ENCODE measurements at regions not wholly inside any gene's neighbourhood (a gene's known extent, or its start where the extent isn't known, plus 50 kb on each side); places are given as distances from the start of the nearest gene placed in this dataset.

GRCh38 chr12:53856132-53856531, 82.5 kb upstream of the HOXC13 start:
- no peaks in the 10 kb centered on the region for H3K79me1 ChIP-seq (ENCODE audit: low read depth, low read length)
- H2AFZ ChIP-seq (ENCODE audit: low read length): no peak overlapping the region
- H3K36me3 ChIP-seq (replicated peaks in 1 of 2; ENCODE audit: control insufficient read depth in 2 of 2, insufficient read depth in 2 of 2, low read length in 2 of 2): no peaks in the 10 kb centered on the region
- no peak overlapping the region for H3K4ac ChIP-seq (ENCODE audit: low read length)
- no peak overlapping the region for H4K8ac ChIP-seq (ENCODE audit: low read depth, low read length)
- peaks cover 0 to 8% (median 0%) of the 10 kb centered on the region in 3 experiments for H3K27me3 ChIP-seq (ENCODE audit: control insufficient read depth in 3 of 3, insufficient read depth in 3 of 3, low read depth in 1 of 3, low read length in 3 of 3)
- no peak overlapping the region for H2BK12ac ChIP-seq (ENCODE audit: low read length)
- no peak overlapping the region for H3K14ac ChIP-seq (ENCODE audit: low read length)
- peaks cover 0 to 1% of the 10 kb centered on the region in 2 donors for H3K4me1 ChIP-seq (ENCODE audit: control insufficient read depth in 2 of 2, insufficient read depth in 1 of 2, low read depth in 1 of 2, low read length in 2 of 2)
- H3K18ac ChIP-seq (ENCODE audit: low read length): peak overlapping the region; percentile 2
- no peak overlapping the region for H3K4me3 ChIP-seq (ENCODE audit: low read length in 2 of 2)
- H4K91ac ChIP-seq (ENCODE audit: low read depth, low read length, poor library complexity): no peak overlapping the region
- H3K23ac ChIP-seq (ENCODE audit: low read depth, low read length, poor library complexity): no peak overlapping the region
- no peak overlapping the region for H3K4me2 ChIP-seq (ENCODE audit: insufficient read depth, low read length, poor library complexity, severe bottlenecking)
- H3K27ac ChIP-seq (replicated peaks; ENCODE audit: low read length): no peak overlapping the region
- no peak overlapping the region for H3K9ac ChIP-seq (ENCODE audit: low read depth, low read length, poor library complexity)
- WGBS, 2 donors (ENCODE audit: extremely low coverage in 2 of 2, insufficient read length in 2 of 2, insufficient replicate concordance in 1 of 2): no CpG with 5 or more reads among the region's 5 CpGs
- H2BK5ac ChIP-seq (ENCODE audit: low read length): no peak overlapping the region
- H3K9me3 ChIP-seq (replicated peaks in 1 of 2; ENCODE audit: control insufficient read depth in 2 of 2, insufficient read depth in 1 of 2, low read depth in 1 of 2, low read length in 2 of 2): no peaks in the 10 kb centered on the region
- H2AK5ac ChIP-seq (ENCODE audit: low read depth, low read length): no peak overlapping the region
- no peak overlapping the region for H2BK120ac ChIP-seq (ENCODE audit: low read depth, low read length)
- H2BK15ac ChIP-seq (ENCODE audit: low read length): no peak overlapping the region
- no peak for DNase-seq (ENCODE audit: low spot score)

DNA sequence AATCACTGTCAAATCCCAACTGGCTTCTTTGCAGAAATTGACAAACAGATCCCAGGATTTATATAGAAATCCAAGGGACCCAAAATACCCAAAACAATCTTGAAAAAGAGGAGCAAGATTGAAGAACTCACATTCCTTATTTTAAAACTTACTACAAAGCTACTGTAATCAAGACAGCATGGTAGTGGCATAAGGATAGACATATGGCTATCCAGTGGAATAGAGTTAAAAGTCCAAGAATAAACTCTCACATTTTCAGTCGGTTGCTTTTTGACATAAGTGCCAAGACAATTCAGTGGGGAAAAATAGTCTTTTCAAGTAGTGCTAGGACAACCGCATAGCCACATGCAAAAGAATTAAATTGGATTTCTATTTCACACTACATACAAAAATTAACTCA, 81.0 kb upstream of the HOXC13 start:
- Histone ChIP-seq H2BK12ac (ENCODE audit: low read length) (no peak overlapping the region), H3K9ac (ENCODE audit: low read depth, low read length, poor library complexity) (no peak overlapping the region), H3K4me2 (ENCODE audit: insufficient read depth, low read length, poor library complexity, severe bottlenecking) (no peak overlapping the region), H3K14ac (ENCODE audit: low read length) (no peak overlapping the region), H2BK5ac (ENCODE audit: low read length) (no peak overlapping the region), H3K79me1 (ENCODE audit: low read depth, low read length) (no peaks in the 10 kb centered on the region), H3K9me3 (replicated peaks in 1 of 2; ENCODE audit: control insufficient read depth in 2 of 2, insufficient read depth in 1 of 2, low read depth in 1 of 2, low read length in 2 of 2) (no peaks in the 10 kb centered on the region), H3K4me3 (ENCODE audit: low read length in 2 of 2) (no peak overlapping the region), H3K4ac (ENCODE audit: low read length) (no peak overlapping the region), H4K91ac (ENCODE audit: low read depth, low read length, poor library complexity) (no peak overlapping the region), H2BK120ac (ENCODE audit: low read depth, low read length) (no peak overlapping the region), H2BK15ac (ENCODE audit: low read length) (no peak overlapping the region), H2AK5ac (ENCODE audit: low read depth, low read length) (no peak overlapping the region), H3K36me3 (replicated peaks in 1 of 2; ENCODE audit: control insufficient read depth in 2 of 2, insufficient read depth in 2 of 2, low read length in 2 of 2) (no peaks in the 10 kb centered on the region), H3K27me3 (ENCODE audit: control insufficient read depth in 3 of 3, insufficient read depth in 3 of 3, low read depth in 1 of 3, low read length in 3 of 3) (peaks cover 0 to 8% (median 0%) of the 10 kb centered on the region in 3 experiments), H4K8ac (ENCODE audit: low read depth, low read length) (no peak overlapping the region), H2AFZ (ENCODE audit: low read length) (no peak overlapping the region), H3K23ac (ENCODE audit: low read depth, low read length, poor library complexity) (no peak overlapping the region), H3K18ac (ENCODE audit: low read length) (no peak overlapping the region), H3K27ac (replicated peaks; ENCODE audit: low read length) (no peak overlapping the region), H3K4me1 (ENCODE audit: control insufficient read depth in 2 of 2, insufficient read depth in 1 of 2, low read depth in 1 of 2, low read length in 2 of 2) (peaks cover 0 to 1% of the 10 kb centered on the region in 2 donors)
- no peak for DNase-seq (ENCODE audit: low spot score)
- no CpG with 5 or more reads among the region's 2 CpGs for WGBS, 2 donors (ENCODE audit: extremely low coverage in 2 of 2, insufficient read length in 2 of 2, insufficient replicate concordance in 1 of 2)

DNA sequence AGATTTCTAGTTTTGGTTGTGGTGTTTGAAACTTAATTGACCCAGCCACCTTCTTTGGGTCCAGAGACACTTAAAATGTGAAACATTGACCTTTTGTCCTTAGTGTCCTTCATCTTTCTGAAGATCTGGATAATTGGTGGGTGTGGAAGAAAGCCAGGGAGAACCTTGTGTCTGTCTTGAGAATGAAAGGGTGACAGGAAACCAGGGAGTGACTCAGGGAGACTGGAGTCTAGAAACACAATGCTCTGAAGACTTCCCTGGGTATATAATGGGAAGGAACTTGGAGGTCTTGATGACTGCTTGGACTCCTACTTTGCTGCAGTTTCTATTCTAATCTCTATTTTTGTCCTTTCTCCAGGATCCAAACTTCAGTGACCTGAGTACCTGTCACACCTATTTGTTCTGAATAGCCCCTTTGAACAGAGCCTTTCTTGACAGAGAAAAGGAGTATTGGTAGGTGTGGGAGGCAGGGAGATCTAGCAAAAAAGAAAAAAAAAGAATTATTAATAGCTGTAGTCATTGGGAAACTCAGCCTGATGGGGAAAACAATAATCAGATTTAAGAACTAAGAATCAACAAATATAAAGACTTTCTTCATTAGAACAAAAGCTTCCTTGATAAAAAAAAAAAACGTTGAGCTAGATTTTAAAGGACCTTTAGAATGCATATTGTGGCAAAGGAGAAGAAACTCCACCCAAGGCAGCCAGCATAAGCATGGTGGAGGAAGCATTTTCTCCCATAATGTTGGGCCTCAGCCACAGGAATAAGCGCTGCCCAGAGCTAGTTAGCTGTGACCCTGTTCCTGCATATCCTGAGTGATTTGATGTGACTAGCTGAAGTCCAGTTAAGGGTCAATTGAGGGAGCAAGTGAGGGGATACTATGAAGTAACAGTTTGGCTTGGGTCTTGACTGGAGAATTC, 77.9 kb upstream of the HOXC13 start:
- Histone ChIP-seq H3K27ac (replicated peaks; ENCODE audit: low read length) (no peak overlapping the region), H2BK120ac (ENCODE audit: low read depth, low read length) (no peak overlapping the region), H3K79me1 (ENCODE audit: low read depth, low read length) (no peaks in the 10 kb centered on the region), H3K9me3 (replicated peaks in 1 of 2; ENCODE audit: control insufficient read depth in 2 of 2, insufficient read depth in 1 of 2, low read depth in 1 of 2, low read length in 2 of 2) (no peaks in the 10 kb centered on the region), H3K9ac (ENCODE audit: low read depth, low read length, poor library complexity) (no peak overlapping the region), H3K23ac (ENCODE audit: low read depth, low read length, poor library complexity) (no peak overlapping the region), H2BK12ac (ENCODE audit: low read length) (no peak overlapping the region), H2AK5ac (ENCODE audit: low read depth, low read length) (no peak overlapping the region), H3K18ac (ENCODE audit: low read length) (no peak overlapping the region), H2BK15ac (ENCODE audit: low read length) (no peak overlapping the region), H3K4me3 (ENCODE audit: low read length in 2 of 2) (no peak overlapping the region), H2BK5ac (ENCODE audit: low read length) (no peak overlapping the region), H3K4me1 (ENCODE audit: control insufficient read depth in 2 of 2, insufficient read depth in 1 of 2, low read depth in 1 of 2, low read length in 2 of 2) (peaks cover 0 to 1% of the 10 kb centered on the region in 2 donors), H2AFZ (ENCODE audit: low read length) (no peak overlapping the region), H3K14ac (ENCODE audit: low read length) (no peak overlapping the region), H4K8ac (ENCODE audit: low read depth, low read length) (no peak overlapping the region), H3K27me3 (ENCODE audit: control insufficient read depth in 3 of 3, insufficient read depth in 3 of 3, low read depth in 1 of 3, low read length in 3 of 3) (peaks cover 0 to 5% (median 0%) of the 10 kb centered on the region in 3 experiments), H3K36me3 (replicated peaks in 1 of 2; ENCODE audit: control insufficient read depth in 2 of 2, insufficient read depth in 2 of 2, low read length in 2 of 2) (no peaks in the 10 kb centered on the region), H3K4me2 (ENCODE audit: insufficient read depth, low read length, poor library complexity, severe bottlenecking) (no peak overlapping the region), H3K4ac (ENCODE audit: low read length) (no peak overlapping the region), H4K91ac (ENCODE audit: low read depth, low read length, poor library complexity) (no peak overlapping the region)
- WGBS, 2 donors (ENCODE audit: extremely low coverage in 2 of 2, insufficient read length in 2 of 2, insufficient replicate concordance in 1 of 2): no CpG with 5 or more reads among the region's 2 CpGs
- no peak for DNase-seq (ENCODE audit: low spot score)

- H3K36me3 ChIP-seq (replicated peaks in 1 of 2; ENCODE audit: control insufficient read depth in 2 of 2, insufficient read depth in 2 of 2, low read length in 2 of 2): no peaks in the 10 kb centered on the region
- no peak overlapping the region for H2AFZ ChIP-seq (ENCODE audit: low read length)
- H3K79me1 ChIP-seq (ENCODE audit: low read depth, low read length): no peaks in the 10 kb centered on the region
- H4K8ac ChIP-seq (ENCODE audit: low read depth, low read length): no peak overlapping the region
- no peak overlapping the region for H3K23ac ChIP-seq (ENCODE audit: low read depth, low read length, poor library complexity)
- H2BK120ac ChIP-seq (ENCODE audit: low read depth, low read length): no peak overlapping the region
- no peak overlapping the region for H3K14ac ChIP-seq (ENCODE audit: low read length)
- no peak overlapping the region for H3K18ac ChIP-seq (ENCODE audit: low read length)
- H3K4me2 ChIP-seq (ENCODE audit: insufficient read depth, low read length, poor library complexity, severe bottlenecking): no peak overlapping the region
- H2BK5ac ChIP-seq (ENCODE audit: low read length): no peak overlapping the region
- no peak for DNase-seq (ENCODE audit: low spot score)
- no peaks in the 10 kb centered on the region for H3K4me1 ChIP-seq (ENCODE audit: control insufficient read depth in 2 of 2, insufficient read depth in 1 of 2, low read depth in 1 of 2, low read length in 2 of 2)
- H3K27me3 ChIP-seq (ENCODE audit: control insufficient read depth in 3 of 3, insufficient read depth in 3 of 3, low read depth in 1 of 3, low read length in 3 of 3): no peaks in the 10 kb centered on the region
- H3K4me3 ChIP-seq (ENCODE audit: low read length in 2 of 2): no peak overlapping the region
- WGBS, 2 donors (ENCODE audit: extremely low coverage in 2 of 2, insufficient read length in 2 of 2, insufficient replicate concordance in 1 of 2): no CpG with 5 or more reads among the region's 3 CpGs
- H2BK12ac ChIP-seq (ENCODE audit: low read length): no peak overlapping the region
- H4K91ac ChIP-seq (ENCODE audit: low read depth, low read length, poor library complexity): no peak overlapping the region
- no peak overlapping the region for H3K9ac ChIP-seq (ENCODE audit: low read depth, low read length, poor library complexity)
- H3K27ac ChIP-seq (replicated peaks; ENCODE audit: low read length): no peak overlapping the region
- no peak overlapping the region for H3K4ac ChIP-seq (ENCODE audit: low read length)
- H2BK15ac ChIP-seq (ENCODE audit: low read length): no peak overlapping the region
- no peak overlapping the region for H2AK5ac ChIP-seq (ENCODE audit: low read depth, low read length)
- H3K9me3 ChIP-seq (replicated peaks in 1 of 2; ENCODE audit: control insufficient read depth in 2 of 2, insufficient read depth in 1 of 2, low read depth in 1 of 2, low read length in 2 of 2): no peaks in the 10 kb centered on the region
Observed at GRCh38 chr12:53862206-53862605, 76.4 kb upstream of the HOXC13 start.

Measured in neuronal stem cell (in vitro differentiated cells).